ENCODE measurements at regions not wholly inside any gene's neighbourhood (a gene's known extent, or its start where the extent isn't known, plus 50 kb on each side); places are given as distances from the start of the nearest gene placed in this dataset.

DNA sequence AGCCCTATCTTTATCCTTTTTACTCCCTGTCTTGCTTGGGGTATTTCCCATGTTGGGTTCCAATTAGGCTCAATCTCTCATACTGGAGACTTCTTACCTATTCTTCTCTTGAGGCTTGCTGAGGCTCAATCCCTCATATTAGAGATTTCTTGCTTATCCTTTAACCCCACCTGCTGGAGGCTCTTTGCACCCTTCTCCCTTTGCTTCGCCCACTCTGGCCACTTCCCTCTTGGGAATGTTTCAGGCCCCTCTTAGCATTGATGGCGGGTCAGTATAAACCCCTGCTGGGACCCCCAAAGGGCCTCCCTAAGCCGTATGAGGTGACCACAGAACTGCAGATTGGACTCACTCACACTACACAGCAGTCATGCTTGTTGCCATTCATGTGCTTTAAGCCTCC, 69.3 kb upstream of the CDK20 start:
- intact Hi-C loops (cut with DNase I): loop anchor here (10.0 kb wide), 1 partner anchor 359 kb away; no protein-coding TSS in a partner anchor
- ATAC-seq (ENCODE audit: poor library complexity): no peak
- no peak for DNase-seq

DNA sequence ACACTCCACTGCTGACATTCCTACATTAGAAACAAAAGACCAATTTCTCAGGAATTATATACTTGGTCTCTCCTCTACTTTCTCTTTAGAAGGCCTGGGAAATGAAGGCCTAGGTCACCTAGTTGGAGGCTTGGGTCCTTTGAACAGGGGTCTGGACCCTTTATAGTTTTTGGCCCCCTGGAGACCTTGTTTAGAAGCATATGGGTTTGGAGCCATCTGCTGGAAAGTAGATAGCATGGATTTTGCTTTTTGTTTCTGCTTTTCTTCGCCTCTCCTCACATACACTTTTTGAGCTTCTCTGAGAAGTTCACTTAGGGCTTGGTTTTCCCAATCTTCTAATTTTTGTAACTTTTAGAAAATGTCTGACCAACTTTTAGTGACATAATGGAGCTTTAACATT, 67.1 kb upstream of the CDK20 start:
- DNase-seq: no peak
- intact Hi-C loops (cut with DNase I): loop anchor here (10.0 kb wide), 1 partner anchor 357 kb away; no protein-coding TSS in a partner anchor
- ATAC-seq (ENCODE audit: poor library complexity): no peak

DNA sequence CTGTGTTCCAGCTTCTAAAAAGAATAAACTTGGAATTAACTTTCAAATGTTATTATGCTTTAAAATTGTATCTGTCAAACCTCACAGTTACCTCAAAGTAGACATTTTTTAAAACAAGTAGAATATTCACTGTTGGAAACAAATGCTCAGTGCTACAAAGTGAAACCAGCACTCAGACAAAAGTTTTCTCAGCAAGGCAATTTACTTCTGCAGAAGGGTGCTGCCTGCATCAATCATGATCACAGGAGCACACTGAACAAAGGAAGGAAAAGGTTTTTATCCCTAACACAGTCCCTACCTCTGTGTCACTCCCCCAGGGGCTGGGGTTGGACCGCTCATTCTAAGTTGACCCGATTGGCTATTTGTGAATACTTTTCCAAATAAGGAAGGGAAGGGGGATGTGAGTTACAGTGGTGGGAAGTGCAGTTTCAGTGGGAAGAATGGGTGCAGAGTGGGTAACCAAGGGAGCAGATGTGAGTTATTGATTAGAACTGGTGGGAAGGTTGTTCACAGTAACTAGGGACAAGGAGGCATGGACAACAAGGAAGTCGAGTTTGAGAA, 63.0 kb upstream of the CDK20 start:
- intact Hi-C loops (cut with DNase I): no loop called here
- ATAC-seq (ENCODE audit: poor library complexity) (no peak), DNase-seq (no peak)

DNA sequence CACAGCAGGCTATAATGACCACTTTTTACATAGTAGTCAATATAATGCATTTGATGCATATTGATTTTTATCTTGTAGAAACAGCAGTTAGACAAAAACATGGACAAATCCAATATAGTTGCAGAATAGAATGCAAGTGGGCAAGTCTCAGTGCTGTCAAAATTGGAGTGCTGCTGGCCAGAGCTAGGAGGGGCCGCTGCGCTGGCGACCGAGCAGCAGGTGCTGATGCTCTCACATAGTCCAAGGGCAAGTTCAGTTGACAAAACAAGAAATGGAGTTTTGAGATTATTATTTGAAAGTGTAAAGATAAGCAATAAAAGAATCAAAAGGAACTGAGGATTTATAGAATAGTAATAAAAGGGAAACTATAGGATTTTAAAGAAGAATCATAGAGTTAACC, 60.6 kb upstream of the CDK20 start:
- intact Hi-C loops (cut with DNase I): no loop called here
- DNase-seq: no peak
- ATAC-seq (ENCODE audit: poor library complexity): no peak

DNA sequence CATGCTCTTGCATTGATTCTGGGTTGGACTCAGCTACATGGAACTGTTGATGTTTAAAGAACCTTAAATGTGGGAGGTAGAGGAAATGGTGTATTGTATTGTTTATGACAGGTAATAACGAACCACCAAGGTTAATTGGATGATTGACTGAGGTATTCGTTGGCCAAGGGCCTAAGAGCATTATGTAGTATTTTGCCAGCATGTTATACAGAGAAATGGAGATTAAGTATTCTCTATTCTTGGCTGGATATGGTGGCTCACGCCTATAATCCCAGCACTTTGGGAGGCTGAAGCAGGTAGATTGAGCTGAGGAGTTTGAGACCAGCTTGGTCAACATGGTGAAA, 59.0 kb upstream of the CDK20 start:
- DNase-seq: no peak
- ATAC-seq (ENCODE audit: poor library complexity): no peak
- intact Hi-C loops (cut with DNase I): no loop called here

DNA sequence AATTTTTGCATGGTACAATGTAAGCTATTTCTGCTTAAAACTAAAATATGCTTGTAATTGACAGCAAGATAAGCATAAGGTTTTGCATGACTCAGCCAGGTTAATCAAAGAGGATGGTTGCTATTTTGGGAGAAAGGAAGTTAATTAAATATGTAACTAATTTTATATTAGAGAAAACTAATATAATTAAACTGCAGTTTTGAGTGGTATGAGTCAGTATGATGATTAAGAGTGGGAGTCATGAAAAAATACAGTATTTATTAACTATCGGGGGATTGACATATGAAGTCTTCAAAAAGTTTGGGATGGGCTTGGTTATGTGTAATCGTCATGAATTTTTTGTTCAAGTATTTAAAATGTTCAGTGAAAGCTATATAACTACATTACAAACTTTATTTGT, 54.0 kb upstream of the CDK20 start:
- ATAC-seq (ENCODE audit: poor library complexity): no peak
- intact Hi-C loops (cut with DNase I): no loop called here
- DNase-seq: no peak

DNA sequence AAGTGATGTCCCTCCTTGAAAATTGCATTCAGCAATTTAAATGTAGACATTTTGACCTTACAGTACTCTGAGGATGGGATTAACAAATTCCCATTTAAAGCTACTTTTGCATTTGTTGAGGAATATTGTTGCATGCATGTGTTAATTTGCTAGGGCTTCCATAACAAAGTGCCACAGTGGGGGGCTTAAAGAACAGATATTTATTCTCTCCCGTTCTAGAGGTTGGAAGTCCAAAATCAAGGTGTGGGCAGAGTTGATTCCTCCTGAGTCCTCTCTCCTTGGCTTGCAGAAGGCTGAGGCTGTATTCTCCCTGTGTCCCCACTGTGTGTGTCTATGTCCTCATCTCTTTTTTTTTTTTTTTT, 51.8 kb upstream of the CDK20 start:
- ATAC-seq (ENCODE audit: poor library complexity): no peak
- intact Hi-C loops (cut with DNase I): no loop called here
- DNase-seq: no peak

DNA sequence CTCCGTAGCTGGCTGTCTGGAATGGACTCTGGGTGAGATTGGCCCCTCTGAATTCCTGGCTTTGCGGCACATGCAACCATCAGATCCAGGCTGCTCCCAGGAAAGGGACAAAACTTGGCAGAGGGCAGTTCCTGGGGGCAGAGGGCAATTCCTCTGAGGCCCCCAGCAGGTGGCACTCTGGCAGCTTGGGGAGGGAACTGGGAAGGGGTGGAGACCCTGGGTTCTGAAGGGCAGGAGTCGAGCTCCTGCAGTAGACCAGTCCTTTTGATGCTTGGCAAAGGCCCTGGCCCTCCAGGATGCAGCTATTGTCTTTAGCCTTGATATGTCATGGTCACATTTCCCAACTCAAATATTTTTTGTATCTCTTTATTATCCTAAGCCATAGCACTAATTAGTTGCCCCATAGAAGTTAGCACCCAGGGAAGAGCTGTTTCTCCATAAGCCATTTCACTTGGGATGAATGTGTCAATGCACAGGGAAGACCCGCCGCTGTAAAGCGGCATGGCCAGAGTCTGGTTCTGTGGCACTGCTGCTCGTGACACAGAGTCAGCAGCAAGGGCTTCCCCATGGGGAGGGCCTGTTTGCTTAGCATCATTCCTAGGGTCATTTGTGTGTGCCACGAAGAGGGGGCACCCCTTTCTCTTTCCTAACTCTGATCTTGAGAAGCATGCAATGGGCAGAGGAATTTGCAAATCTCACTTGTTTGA, 51.2 kb upstream of the CDK20 start:
- ATAC-seq (ENCODE audit: poor library complexity): no peak
- intact Hi-C loops (cut with DNase I): no loop called here
- DNase-seq: no peak

DNA sequence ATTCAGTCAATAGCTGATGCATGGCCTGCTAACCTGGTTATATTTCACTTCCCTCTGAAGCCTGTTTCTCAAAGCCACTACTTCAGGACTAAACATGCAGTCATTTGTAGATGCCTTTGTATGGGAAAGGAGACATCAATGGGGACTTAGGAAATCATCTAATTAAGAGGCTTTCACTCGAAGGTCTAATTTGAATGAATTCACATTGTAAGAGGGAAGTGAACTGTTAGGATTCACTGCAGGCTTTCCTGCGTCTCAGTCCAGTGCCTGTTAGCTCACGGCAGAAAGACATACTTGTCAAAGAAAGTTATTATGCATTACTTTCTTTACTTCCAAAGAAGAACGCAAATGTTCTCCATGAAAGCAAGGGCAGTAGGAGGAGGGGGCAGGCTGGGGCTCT, 50.6 kb upstream of the CDK20 start:
- intact Hi-C loops (cut with DNase I): no loop called here
- DNase-seq (no peak), ATAC-seq (ENCODE audit: poor library complexity) (no peak)
